RWPE2 (cell line): ENCODE measurements at regions not wholly inside any gene's neighbourhood (a gene's known extent, or its start where the extent isn't known, plus 50 kb on each side); places are given as distances from the start of the nearest gene placed in this dataset.

ENCODE experiments used
- ATAC-seq: fragments of 200-7000 bp; cut with Tn5 transposase; 3 replicates; pipeline ENCODE4 v1.9.1; 2021; ENCODE audit warnings: low read depth
- DNase-seq: peaks from one replicate; pipeline ENCODE4 v3.0.0-alpha.2; 2020; ENCODE audit warnings: low spot score
- H3K27ac ChIP-seq: fragments of 450-650 bp; 2 replicates; pipeline ENCODE4 v1.5.1; 2017; ENCODE audit warnings: mild to moderate bottlenecking; ENCODE audit not compliant: poor library complexity, severe bottlenecking
- H3K27me3 ChIP-seq: fragments of 250-450 bp; sonication (Bioruptor Pico); 2 replicates; pipeline ENCODE4 v1.5.1; 2021; ENCODE audit warnings: mild to moderate bottlenecking, moderate library complexity; ENCODE audit not compliant: insufficient read depth, poor library complexity, severe bottlenecking
- H3K36me3 ChIP-seq: fragments of 250-450 bp; sonication (Bioruptor Pico); 2 replicates; pipeline ENCODE4 v1.5.1; 2020; ENCODE audit warnings: low read depth, mild to moderate bottlenecking, moderate library complexity
- H3K4me1 ChIP-seq: fragments of 250-450 bp; sonication (Bioruptor Pico); 2 replicates; pipeline ENCODE4 v1.5.1; 2021; ENCODE audit warnings: mild to moderate bottlenecking, moderate library complexity; ENCODE audit not compliant: insufficient read depth, poor library complexity, severe bottlenecking
- H3K4me3 ChIP-seq: fragments of 250-450 bp; sonication (Bioruptor Pico); 2 replicates; pipeline ENCODE4 v1.5.1; 2021; ENCODE audit warnings: mild to moderate bottlenecking, moderate library complexity; ENCODE audit not compliant: severe bottlenecking
- H3K9me3 ChIP-seq: fragments of 250-450 bp; sonication (Bioruptor Pico); 2 replicates; pipeline ENCODE4 v1.5.1; 2021; ENCODE audit warnings: mild to moderate bottlenecking, moderate library complexity; ENCODE audit not compliant: severe bottlenecking
- CTCF ChIP-seq: fragments of 450-650 bp; IDR thresholded peaks from one replicate; pipeline ENCODE4 v1.5.1; 2017; ENCODE audit warnings: mild to moderate bottlenecking, moderate library complexity; ENCODE audit not compliant: poor library complexity, severe bottlenecking

GRCh38 chr4:156539376-156539775 is 432.2 kb downstream of the PDGFC start:
- no peaks in the 10 kb centered on the region for H3K27me3 ChIP-seq
- H3K36me3 ChIP-seq, result no peaks in the 10 kb centered on the region
- ATAC-seq, result no peak
- H3K4me3 ChIP-seq, result no peak overlapping the region
- no peaks in the 10 kb centered on the region for H3K9me3 ChIP-seq
- TF ChIP-seq CTCF, result no peak
- DNase-seq, result no peak
- H3K27ac ChIP-seq, result no peak overlapping the region
- peaks cover 20% of the 10 kb centered on the region for H3K4me1 ChIP-seq

DNA sequence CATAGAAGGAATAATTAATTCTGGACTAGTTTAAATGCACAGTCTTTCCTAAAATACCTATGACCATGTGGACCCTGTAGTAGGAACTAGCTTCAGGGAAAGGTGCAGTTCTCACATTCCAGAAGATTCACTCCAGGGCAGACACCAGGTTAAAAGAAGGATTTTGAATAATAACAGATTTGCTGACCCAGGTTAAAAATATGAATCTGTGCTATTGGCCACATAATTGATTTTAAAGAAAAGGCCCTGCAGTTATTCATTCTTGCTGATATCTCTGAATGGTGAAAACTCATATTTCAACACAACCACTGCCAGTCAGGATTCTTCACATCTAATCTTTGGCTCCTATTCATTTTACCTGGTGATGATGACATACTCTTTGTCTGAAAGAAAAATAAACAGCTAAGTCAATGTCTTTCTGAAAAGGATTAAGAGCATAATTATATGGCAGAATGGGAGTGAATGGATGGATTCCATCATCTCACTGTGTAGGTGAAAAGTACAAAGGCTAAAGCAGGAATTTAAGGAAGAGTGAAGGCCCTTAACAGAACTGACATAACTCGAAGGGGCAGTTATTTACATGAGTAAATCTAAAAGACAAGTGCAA is 432.8 kb downstream of the PDGFC start:
- H3K27ac ChIP-seq, result peak overlapping the region; percentile 12
- DNase-seq (no peak), ATAC-seq (no peak)
- no peaks in the 10 kb centered on the region for H3K27me3 ChIP-seq
- no peaks in the 10 kb centered on the region for H3K36me3 ChIP-seq
- H3K4me1 ChIP-seq, result peaks cover 20% of the 10 kb centered on the region
- H3K9me3 ChIP-seq, result no peaks in the 10 kb centered on the region
- TF ChIP-seq CTCF, result no peak
- no peak overlapping the region for H3K4me3 ChIP-seq

- peak overlapping the region; percentile 12 for H3K27ac ChIP-seq
- H3K27me3 ChIP-seq, result no peaks in the 10 kb centered on the region
- ATAC-seq (no peak), DNase-seq (no peak)
- no peak for TF ChIP-seq CTCF
- H3K9me3 ChIP-seq, result no peaks in the 10 kb centered on the region
- H3K4me1 ChIP-seq, result peaks cover 20% of the 10 kb centered on the region
- no peak overlapping the region for H3K4me3 ChIP-seq
- no peaks in the 10 kb centered on the region for H3K36me3 ChIP-seq
These were observed 433.4 kb downstream of the PDGFC start for GRCh38 chr4:156538210-156538609.

GRCh38 chr4:156537286-156537685 is 434.3 kb downstream of the PDGFC start:
- ATAC-seq (no peak), DNase-seq (no peak)
- Histone ChIP-seq H3K27ac (peak overlapping the region; percentile 58), H3K36me3 (no peaks in the 10 kb centered on the region), H3K4me3 (no peak overlapping the region), H3K9me3 (no peaks in the 10 kb centered on the region), H3K27me3 (no peaks in the 10 kb centered on the region), H3K4me1 (peaks cover 20% of the 10 kb centered on the region)
- TF ChIP-seq CTCF, result no peak

DNA sequence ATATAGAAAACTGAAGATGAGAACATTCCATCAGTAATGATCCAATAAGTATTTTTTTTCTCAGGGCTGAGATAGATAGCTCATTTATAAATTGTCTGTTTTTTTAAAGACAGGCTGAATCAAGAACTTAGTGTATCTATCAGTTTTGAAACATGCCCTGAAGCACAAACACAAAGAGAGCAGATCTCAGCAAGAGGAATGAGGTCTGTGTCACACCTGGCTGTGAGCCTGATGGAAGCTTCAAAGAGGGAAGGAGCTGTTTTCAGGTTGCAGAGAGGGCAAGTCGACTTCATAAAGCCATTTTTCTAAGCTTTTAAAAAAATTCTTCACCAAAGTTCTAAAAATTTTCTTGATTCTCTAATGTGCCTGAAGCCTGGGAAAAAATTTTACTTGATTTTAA is 434.9 kb downstream of the PDGFC start:
- peak overlapping the region; percentile 58 for H3K27ac ChIP-seq
- H3K36me3 ChIP-seq, result no peaks in the 10 kb centered on the region
- ATAC-seq (peak; percentile 97), DNase-seq (no peak)
- H3K4me3 ChIP-seq, result no peak overlapping the region
- no peaks in the 10 kb centered on the region for H3K9me3 ChIP-seq
- no peak for TF ChIP-seq CTCF
- peaks cover 20% of the 10 kb centered on the region for H3K4me1 ChIP-seq
- H3K27me3 ChIP-seq, result no peaks in the 10 kb centered on the region
